MM.1S (cell line): ENCODE measurements at regions not wholly inside any gene's neighbourhood (a gene's known extent, or its start where the extent isn't known, plus 50 kb on each side); places are given as distances from the start of the nearest gene placed in this dataset.

Experiments used
- DNase-seq: peaks from one replicate; pipeline ENCODE4 v3.0.0-alpha.2; 2015
- H2AFZ ChIP-seq: fragments of 300-600 bp; sonication (generic); 2 replicates; pipeline ENCODE4 v1.6.0; 2016; ENCODE audit warnings: antibody characterized with exemption, low read length
- H3F3A ChIP-seq: fragments of 300-600 bp; sonication (generic); 2 replicates; pipeline ENCODE4 v1.6.1; 2016; ENCODE audit warnings: mild to moderate bottlenecking, antibody characterized with exemption, low read length, moderate library complexity, mixed read lengths; ENCODE audit not compliant: insufficient read depth
- H3K27ac ChIP-seq: fragments of 300-600 bp; sonication (generic); 2 replicates; pipeline ENCODE4 v1.5.1; 2016; ENCODE audit warnings: mild to moderate bottlenecking, low read length
- H3K27me3 ChIP-seq: fragments of 300-600 bp; sonication (generic); replicated peaks from 2 replicates; pipeline ENCODE4 v1.6.0; 2016; ENCODE audit warnings: low read length; ENCODE audit not compliant: insufficient read depth
- H3K36me3 ChIP-seq: fragments of 300-600 bp; sonication (generic); replicated peaks from 2 replicates; pipeline ENCODE4 v1.6.1; 2016; ENCODE audit warnings: mild to moderate bottlenecking, low read length, mixed read lengths; ENCODE audit not compliant: insufficient read depth
- H3K4me1 ChIP-seq: fragments of 300-600 bp; sonication (generic); 2 replicates; pipeline ENCODE4 v1.6.1; 2016; ENCODE audit warnings: low read length, mixed read lengths
- H3K4me2 ChIP-seq: fragments of 300-600 bp; sonication (generic); 2 replicates; pipeline ENCODE4 v1.6.0; 2016; ENCODE audit warnings: low read depth, low read length
- H3K4me3 ChIP-seq: fragments of 300-600 bp; sonication (generic); 2 replicates; pipeline ENCODE4 v1.5.1; 2016; ENCODE audit warnings: low read length, mixed read lengths
- H3K79me2 ChIP-seq: fragments of 300-600 bp; sonication (generic); 2 replicates; pipeline ENCODE4 v1.6.1; 2016; ENCODE audit warnings: mixed run types, low read length, mixed read lengths
- H3K9ac ChIP-seq: fragments of 300-600 bp; sonication (generic); 2 replicates; pipeline ENCODE4 v1.6.1; 2016; ENCODE audit warnings: low read length, mixed read lengths
- H3K9me2 ChIP-seq: fragments of 300-600 bp; sonication (generic); replicated peaks from 2 replicates; pipeline ENCODE4 v1.6.1; 2016; ENCODE audit warnings: mild to moderate bottlenecking, low read length, mixed read lengths; ENCODE audit not compliant: insufficient read depth
- H3K9me3 ChIP-seq: fragments of 300-600 bp; sonication (generic); replicated peaks from 2 replicates; pipeline ENCODE4 v1.6.1; 2016; ENCODE audit warnings: mild to moderate bottlenecking, low read length, mixed read lengths; ENCODE audit not compliant: insufficient read depth
- H4K20me1 ChIP-seq: fragments of 300-600 bp; sonication (generic); 2 replicates; pipeline ENCODE4 v1.6.1; 2016; ENCODE audit warnings: mild to moderate bottlenecking, low read length, moderate library complexity, mixed read lengths; ENCODE audit not compliant: insufficient read depth
- CTCF ChIP-seq: fragments of 300-600 bp; sonication (generic); IDR thresholded peaks from 2 replicates; pipeline ENCODE4 v1.5.1; 2016; ENCODE audit warnings: antibody characterized with exemption, low read length, mixed read lengths
- EZH2 ChIP-seq: fragments of 300-600 bp; sonication (generic); optimal IDR thresholded peaks from 2 replicates; pipeline ENCODE3; 2017; ENCODE audit warnings: low read depth, mild to moderate bottlenecking, antibody characterized with exemption, low read length, mixed read lengths
- EZH2phosphoT487 ChIP-seq: fragments of 300-600 bp; sonication (generic); IDR thresholded peaks from 2 replicates; pipeline ENCODE4 v1.6.1; 2018; ENCODE audit warnings: antibody characterized with exemption, low read length

- Histone ChIP-seq H3K4me3 (no peak overlapping the region), H3F3A (no peaks in the 10 kb centered on the region), H3K9ac (no peak overlapping the region), H3K4me1 (no peaks in the 10 kb centered on the region), H2AFZ (no peak overlapping the region), H4K20me1 (no peaks in the 10 kb centered on the region), H3K9me2 (no peaks in the 10 kb centered on the region), H3K36me3 (no peaks in the 10 kb centered on the region), H3K27ac (no peak overlapping the region), H3K27me3 (no peaks in the 10 kb centered on the region), H3K4me2 (no peak overlapping the region), H3K79me2 (no peaks in the 10 kb centered on the region), H3K9me3 (no peaks in the 10 kb centered on the region)
- TF ChIP-seq EZH2phosphoT487 (no peak), EZH2 (no peak), CTCF (no peak)
- no peak for DNase-seq
Observed at GRCh38 chr7:120201290-120201689, 71.7 kb upstream of the KCND2 start.

- H2AFZ ChIP-seq = no peak overlapping the region
- no peaks in the 10 kb centered on the region for H3K36me3 ChIP-seq
- no peaks in the 10 kb centered on the region for H3K4me1 ChIP-seq
- DNase-seq = no peak
- H4K20me1 ChIP-seq = no peaks in the 10 kb centered on the region
- no peak overlapping the region for H3K27ac ChIP-seq
- H3K9me3 ChIP-seq = no peaks in the 10 kb centered on the region
- no peaks in the 10 kb centered on the region for H3K79me2 ChIP-seq
- H3F3A ChIP-seq = no peaks in the 10 kb centered on the region
- no peaks in the 10 kb centered on the region for H3K9me2 ChIP-seq
- no peaks in the 10 kb centered on the region for H3K27me3 ChIP-seq
- no peak overlapping the region for H3K4me3 ChIP-seq
- TF ChIP-seq EZH2phosphoT487 (no peak), EZH2 (no peak), CTCF (no peak)
- no peak overlapping the region for H3K4me2 ChIP-seq
- H3K9ac ChIP-seq = no peak overlapping the region
Observed at GRCh38 chr7:120205101-120205500, 67.9 kb upstream of the KCND2 start.

DNA sequence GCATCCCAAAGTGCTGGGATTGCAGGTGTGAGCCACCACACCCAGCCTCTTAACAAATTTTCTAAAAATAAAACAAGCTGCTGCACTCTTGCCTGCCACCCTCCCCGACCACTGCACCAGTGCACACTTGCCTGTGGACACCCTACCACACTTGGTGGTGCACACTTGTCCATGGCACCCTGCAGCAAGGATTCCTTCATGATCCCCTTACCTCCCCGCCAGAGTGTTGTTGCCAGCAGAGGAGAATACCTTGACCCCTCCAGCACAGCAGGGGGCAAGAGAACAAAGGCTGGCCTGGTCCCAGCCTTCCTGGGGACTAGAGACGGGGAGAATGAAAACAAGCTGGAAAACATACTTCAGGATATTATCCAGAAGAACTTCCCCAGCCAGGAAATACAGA lies 65.9 kb upstream of the KCND2 start:
- no peaks in the 10 kb centered on the region for H3K79me2 ChIP-seq
- H3K9ac ChIP-seq = no peak overlapping the region
- DNase-seq = no peak
- no peaks in the 10 kb centered on the region for H3K9me3 ChIP-seq
- no peaks in the 10 kb centered on the region for H3K9me2 ChIP-seq
- H4K20me1 ChIP-seq = no peaks in the 10 kb centered on the region
- TF ChIP-seq CTCF = no peak
- TF ChIP-seq EZH2phosphoT487 = no peak
- TF ChIP-seq EZH2 = no peak
- H3K27me3 ChIP-seq = no peaks in the 10 kb centered on the region
- no peaks in the 10 kb centered on the region for H3K4me1 ChIP-seq
- no peaks in the 10 kb centered on the region for H3K36me3 ChIP-seq
- H2AFZ ChIP-seq = no peak overlapping the region
- no peak overlapping the region for H3K4me3 ChIP-seq
- no peak overlapping the region for H3K4me2 ChIP-seq
- H3F3A ChIP-seq = no peaks in the 10 kb centered on the region
- H3K27ac ChIP-seq = no peak overlapping the region

DNA sequence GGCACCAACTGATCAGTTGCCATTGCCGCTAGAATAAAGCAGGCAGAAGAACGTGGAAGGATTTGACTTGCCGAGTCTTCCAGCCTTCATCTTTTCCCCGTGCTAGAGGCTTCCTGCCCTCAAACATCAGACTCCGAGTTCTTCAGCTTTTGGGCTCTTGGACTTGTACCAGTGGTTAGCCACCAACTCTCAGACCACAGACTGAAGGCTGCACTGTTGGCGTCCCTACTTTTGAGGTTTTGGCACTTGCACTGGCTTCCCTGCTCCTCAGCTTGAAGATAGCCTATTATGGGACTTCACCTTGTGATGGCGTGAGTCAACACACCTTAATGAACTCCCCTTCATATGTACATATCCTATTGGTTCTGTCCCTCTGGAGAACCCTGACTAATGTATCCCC lies 57.3 kb upstream of the KCND2 start:
- Histone ChIP-seq H3K27ac (no peak overlapping the region), H3K9ac (no peak overlapping the region), H3K36me3 (no peaks in the 10 kb centered on the region), H3K4me1 (no peaks in the 10 kb centered on the region), H3K9me2 (no peaks in the 10 kb centered on the region), H3K9me3 (no peaks in the 10 kb centered on the region), H3K79me2 (no peaks in the 10 kb centered on the region), H3F3A (no peaks in the 10 kb centered on the region), H4K20me1 (no peaks in the 10 kb centered on the region), H3K4me2 (no peak overlapping the region), H2AFZ (no peak overlapping the region), H3K27me3 (no peaks in the 10 kb centered on the region), H3K4me3 (no peak overlapping the region)
- TF ChIP-seq CTCF (no peak), EZH2 (no peak), EZH2phosphoT487 (no peak)
- DNase-seq = no peak
